ENCODE measurements at regions not wholly inside any gene's neighbourhood (a gene's known extent, or its start where the extent isn't known, plus 50 kb on each side); places are given as distances from the start of the nearest gene placed in this dataset.

GRCh38 chr11:26823963-26824362 is 102.1 kb upstream of the SLC5A12 start:
- intact Hi-C loops (cut with micrococcal nuclease) = no loop called here
- ChIA-PET CTCF (no interaction called here), POLR2A (no interaction called here)
- no peak overlapping the region for H2AFZ ChIP-seq (ENCODE audit: low read depth, low read length)
- dilution Hi-C loops (cut with MboI; ENCODE audit: extremely low pct_ligation_motif_present, low sequenced_read_pairs) = no loop called here
- no peak overlapping the region for H3K27ac ChIP-seq (ENCODE audit: insufficient read depth, low read depth, low read length)
- no peaks in the 10 kb centered on the region for H3K27me3 ChIP-seq (ENCODE audit: control insufficient read depth in 2 of 2, insufficient read depth in 2 of 2, low read length in 2 of 2)
- H3K79me2 ChIP-seq (ENCODE audit: control insufficient read depth, insufficient read depth, low read length) = no peaks in the 10 kb centered on the region
- H3K9me1 ChIP-seq (replicated peaks; ENCODE audit: control insufficient read depth, extremely low read depth, insufficient read depth, low read length) = no peaks in the 10 kb centered on the region
- peaks cover 2% of the 10 kb centered on the region for H3K9me3 ChIP-seq (replicated peaks; ENCODE audit: control insufficient read depth, insufficient read depth, low read length)
- H3K4me2 ChIP-seq (ENCODE audit: insufficient read depth, low read length) = no peak overlapping the region
- BruUV-seq (replicated peaks) = no TSS peak
- no peak for DNase-seq (ENCODE audit: low read depth, low spot score)
- no peak for FAIRE-seq
- no peak overlapping the region for H3K4me3 ChIP-seq (replicated peaks in 1 of 3; ENCODE audit: insufficient read depth in 1 of 3, low read depth in 1 of 3, low read length in 3 of 3)
- H3K4me1 ChIP-seq (ENCODE audit: control insufficient read depth, extremely low read depth, insufficient read depth, low read length) = no peaks in the 10 kb centered on the region
- no peak overlapping the region for H3K9ac ChIP-seq (replicated peaks; ENCODE audit: extremely low read depth, insufficient read depth, low read length)
- no peaks in the 10 kb centered on the region for H3K36me3 ChIP-seq (ENCODE audit: control insufficient read depth in 2 of 2, extremely low read depth in 1 of 2, insufficient read depth in 2 of 2, low read length in 2 of 2)
- TF ChIP-seq JUN (IDR thresholded peaks at IDR 0.05; ENCODE audit: borderline replicate concordance, insufficient read depth, insufficient read length, low read depth) = no peak
- TF ChIP-seq POLR2A (IDR thresholded peaks at IDR 0.05; ENCODE audit: low read depth, low read length) = no peak
- TF ChIP-seq POLR2AphosphoS5 (IDR thresholded peaks at IDR 0.05; ENCODE audit: insufficient read depth, low read depth, low read length) = no peak
- H4K20me1 ChIP-seq (replicated peaks; ENCODE audit: control insufficient read depth, extremely low read depth, insufficient read depth, low read length) = no peaks in the 10 kb centered on the region

- no peaks in the 10 kb centered on the region for H3K27me3 ChIP-seq (ENCODE audit: control insufficient read depth in 2 of 2, insufficient read depth in 2 of 2, low read length in 2 of 2)
- H3K9me1 ChIP-seq (replicated peaks; ENCODE audit: control insufficient read depth, extremely low read depth, insufficient read depth, low read length) = no peaks in the 10 kb centered on the region
- no peaks in the 10 kb centered on the region for H3K36me3 ChIP-seq (ENCODE audit: control insufficient read depth in 2 of 2, extremely low read depth in 1 of 2, insufficient read depth in 2 of 2, low read length in 2 of 2)
- no peak overlapping the region for H2AFZ ChIP-seq (ENCODE audit: low read depth, low read length)
- H3K27ac ChIP-seq (ENCODE audit: insufficient read depth, low read depth, low read length) = no peak overlapping the region
- H3K9ac ChIP-seq (replicated peaks; ENCODE audit: extremely low read depth, insufficient read depth, low read length) = no peak overlapping the region
- ChIA-PET POLR2A (no interaction called here), CTCF (no interaction called here)
- no peaks in the 10 kb centered on the region for H3K4me1 ChIP-seq (ENCODE audit: control insufficient read depth, extremely low read depth, insufficient read depth, low read length)
- intact Hi-C loops (cut with micrococcal nuclease) = no loop called here
- no peak overlapping the region for H3K4me2 ChIP-seq (ENCODE audit: insufficient read depth, low read length)
- H3K9me3 ChIP-seq (replicated peaks; ENCODE audit: control insufficient read depth, insufficient read depth, low read length) = peaks cover 2% of the 10 kb centered on the region
- H3K4me3 ChIP-seq (replicated peaks in 1 of 3; ENCODE audit: insufficient read depth in 1 of 3, low read depth in 1 of 3, low read length in 3 of 3) = no peak overlapping the region
- DNase-seq (ENCODE audit: low read depth, low spot score) (no peak), FAIRE-seq (no peak)
- BruUV-seq (replicated peaks) = no TSS peak
- dilution Hi-C loops (cut with MboI; ENCODE audit: extremely low pct_ligation_motif_present, low sequenced_read_pairs) = no loop called here
- no peaks in the 10 kb centered on the region for H3K79me2 ChIP-seq (ENCODE audit: control insufficient read depth, insufficient read depth, low read length)
- no peaks in the 10 kb centered on the region for H4K20me1 ChIP-seq (replicated peaks; ENCODE audit: control insufficient read depth, extremely low read depth, insufficient read depth, low read length)
- TF ChIP-seq FOS (IDR thresholded peaks at IDR 0.05; ENCODE audit: borderline replicate concordance, insufficient read depth, low read length) (no peak), MYC (IDR thresholded peaks at IDR 0.05; ENCODE audit: low read depth, low read length) (no peak), POLR2AphosphoS5 (IDR thresholded peaks at IDR 0.05; ENCODE audit: insufficient read depth, low read depth, low read length) (no peak), GATA2 (IDR thresholded peaks at IDR 0.05; ENCODE audit: insufficient read depth, insufficient read length, low read depth, low read length) (no peak), POLR2A (IDR thresholded peaks at IDR 0.05; ENCODE audit: low read depth, low read length) (no peak), CTCF (IDR thresholded peaks at IDR 0.05; ENCODE audit: extremely low read depth in 1 of 2, insufficient read depth in 1 of 2, low read depth in 1 of 2, low read length in 2 of 2) (no peak), JUN (IDR thresholded peaks at IDR 0.05; ENCODE audit: borderline replicate concordance, insufficient read depth, insufficient read length, low read depth) (no peak), MAX (IDR thresholded peaks at IDR 0.05; ENCODE audit: insufficient read depth, insufficient read length) (no peak), EZH2 (IDR thresholded peaks at IDR 0.05; ENCODE audit: borderline replicate concordance, low read depth, low read length, severe bottlenecking) (no peak)
These were observed 105.8 kb upstream of the SLC5A12 start for GRCh38 chr11:26827567-26828081.

Measured in endothelial cell of umbilical vein (primary cell).